GM23248 (cell line): ENCODE measurements at regions not wholly inside any gene's neighbourhood (a gene's known extent, or its start where the extent isn't known, plus 50 kb on each side); places are given as distances from the start of the nearest gene placed in this dataset.

Source experiments
- DNase-seq: peaks from one replicate; pipeline ENCODE4 v3.0.0-alpha.2; 2015
- H2AFZ ChIP-seq: fragments of 200-600 bp; sonication (generic); 2 replicates; pipeline ENCODE4 v1.6.1; 2016; ENCODE audit warnings: antibody characterized with exemption
- H3F3A ChIP-seq: fragments of 200-600 bp; sonication (generic); 2 replicates; pipeline ENCODE4 v1.6.1; 2016; ENCODE audit warnings: mild to moderate bottlenecking, antibody characterized with exemption, mixed run types; ENCODE audit not compliant: insufficient read depth
- H3K27ac ChIP-seq: fragments of 200-600 bp; sonication (generic); 2 replicates; pipeline ENCODE4 v1.5.1; 2016; ENCODE audit warnings: mild to moderate bottlenecking
- H3K27me3 ChIP-seq: fragments of 200-600 bp; sonication (generic); replicated peaks from 2 replicates; pipeline ENCODE4 v1.6.1; 2016; ENCODE audit warnings: mild to moderate bottlenecking; ENCODE audit not compliant: insufficient read depth
- H3K36me3 ChIP-seq: fragments of 200-600 bp; sonication (generic); 2 replicates; pipeline ENCODE4 v1.6.1; 2016; ENCODE audit warnings: low read depth, mild to moderate bottlenecking
- H3K4me1 ChIP-seq: fragments of 200-600 bp; sonication (generic); 2 replicates; pipeline ENCODE4 v1.6.1; 2016; ENCODE audit warnings: mild to moderate bottlenecking; ENCODE audit not compliant: insufficient read depth
- H3K4me2 ChIP-seq: fragments of 200-600 bp; sonication (generic); one replicate; pipeline ENCODE4 v1.6.1; 2016; ENCODE audit warnings: mild to moderate bottlenecking; ENCODE audit not compliant: unreplicated experiment
- H3K4me3 ChIP-seq: fragments of 200-600 bp; sonication (generic); 2 replicates; pipeline ENCODE4 v1.5.1; 2016; ENCODE audit warnings: mild to moderate bottlenecking
- H3K79me2 ChIP-seq: fragments of 200-600 bp; sonication (generic); 2 replicates; pipeline ENCODE4 v1.6.1; 2016; ENCODE audit warnings: mild to moderate bottlenecking; ENCODE audit not compliant: insufficient read depth
- H3K9ac ChIP-seq: fragments of 200-600 bp; sonication (generic); 2 replicates; pipeline ENCODE4 v1.6.1; 2016; ENCODE audit warnings: mild to moderate bottlenecking
- H3K9me2 ChIP-seq: fragments of 200-600 bp; sonication (generic); 2 replicates; pipeline ENCODE4 v1.6.1; 2016; ENCODE audit warnings: mixed run types, mild to moderate bottlenecking, moderate library complexity; ENCODE audit not compliant: insufficient read depth
- H3K9me3 ChIP-seq: fragments of 200-600 bp; sonication (generic); one replicate; pipeline ENCODE4 v1.6.1; 2017; ENCODE audit warnings: low read depth
- H4K20me1 ChIP-seq: fragments of 200-600 bp; sonication (generic); 2 replicates; pipeline ENCODE4 v1.6.0; 2016; ENCODE audit not compliant: insufficient read depth
- EZH2 ChIP-seq: fragments of 200-600 bp; sonication (generic); IDR thresholded peaks from 2 replicates; pipeline ENCODE4 v1.6.1; 2018; ENCODE audit warnings: antibody characterized with exemption, mild to moderate bottlenecking; ENCODE audit not compliant: insufficient read depth, poor library complexity, severe bottlenecking
- EZH2phosphoT487 ChIP-seq: fragments of 200-600 bp; sonication (generic); IDR thresholded peaks from 2 replicates; pipeline ENCODE4 v1.6.1; 2018; ENCODE audit warnings: antibody characterized with exemption, moderate library complexity, mild to moderate bottlenecking, low read depth; ENCODE audit not compliant: insufficient read depth
- WGBS, 2 experiments: methylation state at CpG; one replicate each; pipeline ENCODE4 v1.1.6; 2015 to 2017; ENCODE audit warnings: low lambda C conversion rate in 2 of 2, low coverage in 1 of 2; ENCODE audit errors: missing lambda C conversion rate in 2 of 2; 5-methylcytosine and 5-hydroxymethylcytosine counted together
- in situ Hi-C: fragments of 300-500 bp; cut with MboI; formaldehyde crosslinking; loops from 2 replicates; pipeline ENCODE4 v1.15.0; 2020

GRCh38 chr12:65632131-65632855, 192.0 kb upstream of the HMGA2 start:
- DNase-seq, result peak; percentile 73
- TF ChIP-seq EZH2phosphoT487 (no peak), EZH2 (no peak)
- Histone ChIP-seq H3K4me3 (peak overlapping the region; percentile 45), H3K4me2 (peak overlapping the region; percentile 58), H2AFZ (no peak overlapping the region), H3K4me1 (peaks cover 63% of the 10 kb centered on the region), H4K20me1 (no peaks in the 10 kb centered on the region), H3K79me2 (no peaks in the 10 kb centered on the region), H3K9me3 (no peaks in the 10 kb centered on the region), H3K36me3 (no peaks in the 10 kb centered on the region), H3K9ac (peak overlapping the region; percentile 74), H3K9me2 (no peaks in the 10 kb centered on the region), H3K27me3 (no peaks in the 10 kb centered on the region), H3F3A (peaks cover 74% of the 10 kb centered on the region), H3K27ac (peak overlapping the region; percentile 96)
- WGBS, 2 experiments, result 51 to 60% methylated on average over 5 of the region's 5 CpGs
- in situ Hi-C loops, result no loop called here

- no peak overlapping the region for H2AFZ ChIP-seq
- no peaks in the 10 kb centered on the region for H3K36me3 ChIP-seq
- H3F3A ChIP-seq, result peaks cover 75% of the 10 kb centered on the region
- H3K4me1 ChIP-seq, result peaks cover 65% of the 10 kb centered on the region
- no peaks in the 10 kb centered on the region for H3K9me3 ChIP-seq
- in situ Hi-C loops, result no loop called here
- H4K20me1 ChIP-seq, result no peaks in the 10 kb centered on the region
- DNase-seq, result no peak
- no peaks in the 10 kb centered on the region for H3K27me3 ChIP-seq
- H3K4me2 ChIP-seq, result peak overlapping the region; percentile 19
- H3K27ac ChIP-seq, result peak overlapping the region; percentile 96
- TF ChIP-seq EZH2 (no peak), EZH2phosphoT487 (no peak)
- no peak overlapping the region for H3K4me3 ChIP-seq
- H3K9me2 ChIP-seq, result no peaks in the 10 kb centered on the region
- WGBS, 2 experiments, result 93 to 98% methylated on average over 3 of the region's 3 CpGs
- peak overlapping the region; percentile 11; the same call in 1 of the 2 replicates for H3K9ac ChIP-seq
- no peaks in the 10 kb centered on the region for H3K79me2 ChIP-seq
These were observed 190.2 kb upstream of the HMGA2 start for GRCh38 chr12:65634061-65634460.

- Histone ChIP-seq H4K20me1 (no peaks in the 10 kb centered on the region), H3K4me1 (peaks cover 70% of the 10 kb centered on the region), H3K27me3 (no peaks in the 10 kb centered on the region), H3K9ac (peak overlapping the region; percentile 11), H2AFZ (peak overlapping the region; percentile 21; the same call in 1 of the 2 replicates), H3K79me2 (no peaks in the 10 kb centered on the region), H3K27ac (peak overlapping the region; percentile 96), H3K9me3 (no peaks in the 10 kb centered on the region), H3K36me3 (no peaks in the 10 kb centered on the region), H3K9me2 (no peaks in the 10 kb centered on the region), H3K4me3 (no peak overlapping the region), H3K4me2 (peak overlapping the region; percentile 19), H3F3A (peaks cover 77% of the 10 kb centered on the region)
- WGBS, 2 experiments, result 9 to 13% methylated on average over 6 of the region's 6 CpGs
- in situ Hi-C loops, result no loop called here
- DNase-seq, result peak; percentile 87
- TF ChIP-seq EZH2phosphoT487 (no peak), EZH2 (no peak)
These were observed 189.5 kb upstream of the HMGA2 start for GRCh38 chr12:65634626-65635331.

GRCh38 chr12:65636436-65636835, 187.8 kb upstream of the HMGA2 start:
- Histone ChIP-seq H3K79me2 (no peaks in the 10 kb centered on the region), H3K4me1 (peaks cover 74% of the 10 kb centered on the region), H3K4me3 (no peak overlapping the region), H3K9me3 (no peaks in the 10 kb centered on the region), H3K36me3 (no peaks in the 10 kb centered on the region), H3K27me3 (no peaks in the 10 kb centered on the region), H3K27ac (peak overlapping the region; percentile 96; the same call in 1 of the 2 replicates), H3K9me2 (no peaks in the 10 kb centered on the region), H3F3A (peaks cover 77% of the 10 kb centered on the region), H3K9ac (no peak overlapping the region), H2AFZ (no peak overlapping the region), H4K20me1 (no peaks in the 10 kb centered on the region), H3K4me2 (no peak overlapping the region)
- in situ Hi-C loops, result no loop called here
- 100% methylated on average over 1 of the region's 1 CpG for WGBS, 2 experiments
- no peak for DNase-seq
- TF ChIP-seq EZH2 (no peak), EZH2phosphoT487 (no peak)
